GDM1 (cell line): ENCODE measurements at regions not wholly inside any gene's neighbourhood (a gene's known extent, or its start where the extent isn't known, plus 50 kb on each side); places are given as distances from the start of the nearest gene placed in this dataset.
"Not testable (repeated sequence)": the region's sequence is repeated elsewhere in the genome, so short reads cannot be mapped to it uniquely, and the experiment has no call there.

ENCODE experiments used
- DNase-seq: peaks from one replicate; lab custom pipeline; 2025; lab: John Stamatoyannopoulos, UW

DNA sequence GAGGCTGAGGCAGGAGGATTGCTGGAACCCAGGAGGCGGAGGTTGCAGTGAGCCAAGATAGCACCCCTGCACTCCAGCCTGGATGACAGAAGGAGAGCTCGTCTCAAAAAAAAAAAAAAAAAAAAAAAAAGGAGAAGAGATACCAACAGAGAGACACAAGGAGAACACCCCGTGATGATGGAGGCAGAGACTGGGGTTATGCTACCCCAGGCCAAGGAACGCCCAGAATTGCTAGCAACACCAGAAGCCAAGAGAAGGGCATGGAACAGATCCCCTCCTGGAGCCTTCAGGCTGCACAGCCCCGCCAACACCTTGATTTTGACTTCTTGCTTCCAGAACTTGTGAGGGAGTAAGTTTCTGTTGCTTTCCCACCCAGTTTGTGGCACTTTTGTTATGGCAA is 148.0 kb upstream of the FOXN3 start:
- DNase-seq: no peak

DNA sequence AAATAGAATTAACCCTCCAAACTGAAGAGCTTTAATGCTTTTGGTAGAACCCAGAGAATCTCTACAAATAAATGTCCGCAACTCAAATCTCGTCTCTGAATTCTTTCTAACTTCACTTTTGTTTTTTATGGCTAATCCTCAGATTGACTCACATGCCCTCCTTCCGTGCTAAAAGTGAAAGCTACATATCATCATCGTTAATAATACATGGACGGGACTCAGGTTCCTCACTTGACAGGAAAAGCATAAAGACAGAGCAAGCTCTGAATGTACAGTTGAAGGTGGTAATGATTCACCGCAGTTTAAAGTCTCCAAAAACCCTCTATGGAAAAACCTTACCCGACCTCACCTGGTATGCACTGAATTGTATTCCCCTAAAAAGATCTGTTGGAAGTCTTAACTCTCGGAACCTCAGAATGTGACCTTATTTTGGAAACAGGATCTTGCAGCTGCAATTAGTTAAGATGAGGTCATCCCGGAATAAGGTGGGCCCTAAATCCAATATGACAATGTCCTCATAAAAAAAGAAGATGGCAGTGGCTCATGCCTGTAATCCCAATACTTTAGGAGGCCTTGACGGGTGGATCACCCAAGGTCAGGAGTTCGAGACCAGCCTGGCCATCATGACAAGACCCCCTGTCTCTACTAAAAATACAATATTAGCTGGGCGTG is 147.4 kb upstream of the FOXN3 start:
- DNase-seq: no peak

DNA sequence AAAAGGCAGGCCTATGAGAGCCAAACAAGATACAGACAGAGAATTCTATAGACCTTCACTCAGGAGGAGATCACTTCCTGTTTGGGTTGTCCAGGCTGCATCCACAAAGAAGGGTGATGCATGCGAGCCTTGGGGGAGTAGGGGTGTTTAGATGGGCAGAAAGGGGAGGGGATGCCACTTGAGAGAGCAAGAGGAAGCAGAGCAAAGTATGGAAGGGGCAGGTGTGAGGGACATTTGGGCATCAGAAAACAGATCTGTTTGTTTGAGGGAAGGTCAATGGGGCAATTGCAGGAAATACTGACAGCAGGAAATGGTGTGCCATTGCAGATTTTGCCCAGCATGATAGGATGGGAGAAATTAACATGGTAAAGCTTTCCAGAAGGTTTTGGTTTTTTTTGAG is 146.4 kb upstream of the FOXN3 start:
- DNase-seq: no peak

DNA sequence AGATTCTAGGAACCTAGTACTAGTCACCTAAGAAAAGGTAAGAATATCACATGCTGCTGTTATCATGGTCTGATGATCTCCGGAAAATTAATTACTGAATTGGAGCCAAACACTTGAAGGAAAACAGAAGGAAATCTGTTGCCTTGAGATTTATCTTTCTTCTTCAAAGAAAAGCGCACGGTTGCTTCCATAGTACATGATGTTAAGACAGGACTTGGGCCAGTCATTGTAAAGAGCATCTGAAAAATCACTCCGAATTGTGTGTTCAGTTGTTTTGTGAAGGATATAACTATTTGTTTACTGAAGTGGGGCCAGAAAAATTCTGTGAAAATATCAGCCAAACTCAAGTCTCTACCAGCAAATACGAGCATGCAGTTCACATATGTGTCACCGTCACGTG is 134.9 kb upstream of the FOXN3 start:
- DNase-seq: no peak

DNA sequence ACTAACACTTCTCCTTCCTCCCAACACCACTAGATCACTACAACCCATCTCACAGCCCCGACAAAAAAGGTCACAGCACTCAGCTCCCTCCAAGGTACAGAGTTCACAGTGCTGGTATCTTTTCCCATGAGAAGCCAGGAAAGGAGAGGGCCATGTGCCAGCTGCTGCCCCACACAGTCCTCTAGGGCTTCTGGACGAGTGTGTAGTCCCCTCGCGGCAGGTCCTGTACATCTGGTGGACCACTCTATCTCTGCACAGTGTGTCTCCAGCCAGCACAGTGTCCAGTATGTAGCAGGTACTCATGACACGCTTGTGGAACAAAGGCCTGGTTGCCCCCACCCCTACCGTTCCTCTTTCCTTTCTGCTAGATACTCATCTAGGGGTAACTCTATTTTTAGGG is 134.4 kb upstream of the FOXN3 start:
- no peak for DNase-seq

DNA sequence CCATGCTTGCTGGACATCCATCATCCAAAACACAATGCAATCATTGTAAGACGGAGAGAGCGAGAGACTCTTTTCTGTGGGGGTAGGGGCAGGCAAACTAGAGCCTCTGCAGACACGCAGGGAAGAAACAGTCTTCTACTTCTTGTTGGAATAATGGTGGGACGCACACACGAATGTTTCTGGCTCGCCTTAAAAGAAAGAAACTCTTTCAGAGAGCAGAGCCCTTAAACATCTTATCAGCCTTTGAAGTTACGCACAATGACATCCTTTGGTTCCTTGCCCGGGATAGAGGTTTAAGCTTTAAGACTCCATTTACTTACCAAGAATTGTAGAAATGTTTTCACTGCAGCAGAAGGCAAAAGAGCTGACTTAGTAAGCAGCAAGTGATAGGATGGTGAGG is 133.8 kb upstream of the FOXN3 start:
- DNase-seq: no peak

DNA sequence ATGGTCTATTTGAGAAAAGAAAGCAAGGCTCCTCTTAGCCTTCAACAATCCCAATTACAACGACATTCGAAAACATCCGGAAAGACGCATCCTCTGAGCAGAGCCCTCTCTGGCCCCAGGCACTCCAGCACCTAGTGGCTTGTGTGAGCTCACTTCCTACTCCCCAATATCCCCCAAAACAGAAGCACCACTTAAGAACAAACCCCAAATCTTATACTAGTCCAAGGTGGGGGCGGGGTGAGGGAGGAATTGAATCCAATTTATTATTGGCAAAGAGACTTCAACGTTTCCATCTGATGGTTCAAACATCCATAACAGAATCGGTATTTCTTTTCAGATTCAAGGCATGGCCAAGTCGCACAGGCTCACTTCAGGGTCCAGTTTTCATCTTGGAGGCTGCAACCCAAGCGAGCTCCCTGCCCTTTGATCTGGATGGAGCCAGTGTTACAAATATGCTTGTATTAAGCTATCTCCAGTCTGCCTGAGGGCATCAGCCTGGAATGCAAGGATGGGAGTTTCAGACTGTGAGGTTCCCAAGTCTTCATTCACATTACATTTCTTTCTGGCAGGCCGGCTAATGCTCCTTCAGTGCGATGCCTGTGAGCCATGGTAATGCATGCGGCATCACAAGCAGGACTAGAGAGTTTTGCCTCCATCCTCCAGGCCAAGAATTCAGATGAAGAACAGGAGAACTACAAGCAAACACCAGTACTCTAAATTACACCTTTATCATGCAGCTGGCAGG is 132.5 kb upstream of the FOXN3 start:
- DNase-seq: no peak

DNA sequence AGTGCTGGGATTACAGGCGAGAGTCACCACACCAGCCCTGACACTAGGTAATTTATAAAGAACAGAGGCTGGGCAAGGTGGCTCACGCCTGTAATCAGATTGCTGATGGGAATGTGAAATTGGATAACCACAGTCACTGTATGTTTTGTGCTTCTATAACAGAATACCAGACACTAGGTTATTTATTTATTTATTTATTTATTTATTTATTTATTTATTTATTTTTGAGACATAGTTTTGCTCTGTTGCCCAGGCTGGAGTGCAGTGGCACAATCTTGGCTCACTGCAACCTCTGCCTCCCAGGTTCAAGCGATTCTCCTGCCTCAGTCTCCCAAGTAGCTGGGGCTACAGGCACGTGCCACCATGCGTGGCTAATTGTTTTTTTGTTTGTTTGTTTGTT is 130.0 kb upstream of the FOXN3 start:
- DNase-seq: not testable (repeated sequence)

DNA sequence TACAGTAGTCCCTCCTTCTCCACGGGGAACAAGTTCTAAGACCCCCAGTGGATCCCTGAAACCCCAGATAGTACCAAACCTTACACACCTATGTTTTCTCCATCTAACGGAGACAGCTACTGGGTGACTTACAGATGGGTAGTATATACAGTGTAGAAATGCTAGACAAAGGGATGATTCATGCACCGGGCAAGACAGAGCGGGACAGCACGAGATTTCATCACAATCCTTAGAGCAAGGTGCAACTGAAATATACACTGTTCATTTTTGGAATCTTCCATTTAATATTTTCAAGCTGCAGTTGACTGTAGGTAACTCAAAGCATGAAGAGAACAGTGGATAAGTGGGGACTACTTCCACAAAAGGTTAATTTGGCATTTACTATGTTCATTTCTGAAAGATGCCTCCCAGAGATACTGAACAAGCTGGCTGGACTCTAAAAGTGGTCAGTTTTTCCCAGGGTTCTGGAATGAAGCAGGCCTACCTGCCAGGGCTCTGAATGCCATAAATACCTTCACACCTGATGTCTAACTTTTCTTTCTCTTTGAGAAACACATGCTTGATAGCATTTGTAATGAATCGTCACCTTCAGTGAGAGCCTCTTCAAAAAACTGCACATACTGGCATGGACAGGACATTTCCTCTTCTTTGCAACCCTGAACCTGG is 127.7 kb upstream of the FOXN3 start:
- no peak for DNase-seq

DNA sequence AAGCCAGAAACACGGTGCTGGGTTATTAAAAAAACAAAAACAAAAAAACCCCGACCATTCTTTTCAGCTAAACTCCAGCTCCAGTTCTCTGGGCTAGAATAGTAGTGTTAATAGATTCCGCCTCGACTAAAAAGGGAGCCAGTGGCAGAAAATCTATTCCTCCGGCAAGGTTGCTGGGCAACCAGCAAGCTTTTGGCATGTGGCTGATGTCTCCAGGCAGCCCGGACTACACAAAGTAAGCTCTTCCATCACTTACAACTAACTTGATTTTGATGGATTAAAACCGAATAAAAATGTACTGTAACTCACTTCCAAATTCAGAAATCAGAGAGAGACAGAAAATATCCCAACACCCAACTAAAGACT is 126.4 kb upstream of the FOXN3 start:
- DNase-seq: no peak

DNA sequence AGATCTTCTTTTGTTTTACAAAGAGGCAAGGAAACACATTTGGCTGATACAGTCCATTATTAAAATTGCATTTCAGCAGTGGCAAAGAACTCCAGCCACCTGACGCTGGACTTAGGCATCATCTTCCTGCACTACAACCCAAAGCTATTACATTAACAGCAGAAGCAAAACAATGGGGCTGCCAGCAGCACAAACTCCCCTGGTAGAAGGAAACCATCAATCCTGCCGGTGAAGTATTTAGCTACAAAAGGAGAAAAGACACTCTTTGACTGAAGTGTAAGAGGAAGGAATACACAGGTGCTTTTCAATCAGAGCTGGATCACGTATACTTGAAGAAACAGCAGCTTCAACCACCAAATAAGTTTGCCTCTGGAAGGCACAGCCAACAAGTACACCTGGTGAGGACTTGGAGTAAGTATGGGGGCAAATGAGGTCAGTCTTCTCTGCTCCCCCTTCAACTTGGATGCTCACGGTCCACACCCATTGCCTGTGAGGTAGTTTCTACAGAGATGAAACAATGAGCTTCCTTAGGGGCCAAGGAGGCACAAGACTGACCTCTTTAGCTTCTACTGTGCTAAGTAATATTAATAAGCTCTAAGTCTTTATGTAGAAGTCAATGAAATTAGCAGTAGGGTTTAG is 125.9 kb upstream of the FOXN3 start:
- no peak for DNase-seq

DNA sequence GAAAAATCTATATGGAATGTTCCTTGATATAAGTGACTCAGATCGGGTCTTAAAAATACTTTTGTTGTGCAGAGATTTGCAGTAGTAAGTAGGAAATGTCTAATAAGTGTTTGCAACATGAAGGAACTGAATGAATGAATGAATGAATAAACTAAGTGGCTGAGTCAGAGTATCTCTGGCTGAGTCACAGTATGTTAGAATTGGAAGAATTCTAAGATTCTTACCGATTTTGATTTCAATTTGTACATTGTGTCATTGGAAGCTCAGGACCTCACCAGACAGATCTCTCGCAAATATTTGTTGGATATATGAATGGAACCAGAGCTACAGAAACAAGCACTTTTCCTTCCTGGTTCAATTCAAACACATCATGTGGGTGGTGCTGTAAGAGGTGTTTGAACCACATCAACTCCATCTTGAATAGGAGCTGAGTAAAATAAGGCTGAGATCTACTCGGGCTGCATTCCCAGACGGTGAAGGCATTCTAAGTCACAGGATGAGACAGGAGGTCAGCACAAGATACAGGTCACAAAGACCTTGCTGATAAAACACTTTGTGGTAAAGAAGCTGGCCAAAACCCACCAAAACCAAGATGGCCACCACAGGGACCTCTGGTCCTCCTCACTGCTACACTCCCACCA is 123.9 kb upstream of the FOXN3 start:
- no peak for DNase-seq

DNA sequence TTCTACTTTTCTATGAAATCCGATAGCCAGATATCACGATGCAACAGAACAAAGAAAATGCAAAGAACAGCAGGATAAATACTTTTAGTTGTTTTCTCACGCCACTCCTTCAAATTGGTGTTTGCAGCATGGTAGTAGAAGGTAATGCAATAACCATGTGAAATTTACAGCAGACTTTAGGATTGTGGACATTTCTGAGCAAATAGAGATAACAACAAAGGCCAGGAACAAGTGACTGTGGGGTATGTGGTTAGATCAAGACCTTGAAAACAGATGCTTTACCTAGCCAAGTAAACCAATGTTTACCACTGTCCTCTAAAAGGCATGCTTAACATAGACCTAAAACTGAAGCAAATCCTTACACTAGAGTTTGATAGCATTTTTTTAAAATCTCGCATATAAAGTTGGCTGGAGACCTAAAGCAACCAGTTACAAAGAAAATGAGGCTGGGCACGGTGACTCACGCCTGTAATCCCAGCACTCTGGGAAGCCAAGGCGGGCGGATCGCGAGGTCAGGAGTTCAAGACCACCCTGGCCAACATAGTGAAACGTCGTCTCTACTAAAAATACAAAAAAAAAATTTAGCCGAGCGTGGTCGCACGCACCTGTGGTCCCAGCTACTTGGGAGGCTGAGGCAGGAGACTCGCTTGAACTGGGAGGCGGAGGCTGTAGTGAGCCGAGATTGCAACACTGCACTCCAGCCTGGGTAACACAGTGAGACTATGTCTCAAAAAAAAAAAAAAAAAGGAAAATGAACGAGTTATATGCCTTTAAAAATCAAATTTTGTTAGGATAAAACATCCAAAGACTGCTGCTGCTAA is 123.2 kb upstream of the FOXN3 start:
- DNase-seq: no peak

DNA sequence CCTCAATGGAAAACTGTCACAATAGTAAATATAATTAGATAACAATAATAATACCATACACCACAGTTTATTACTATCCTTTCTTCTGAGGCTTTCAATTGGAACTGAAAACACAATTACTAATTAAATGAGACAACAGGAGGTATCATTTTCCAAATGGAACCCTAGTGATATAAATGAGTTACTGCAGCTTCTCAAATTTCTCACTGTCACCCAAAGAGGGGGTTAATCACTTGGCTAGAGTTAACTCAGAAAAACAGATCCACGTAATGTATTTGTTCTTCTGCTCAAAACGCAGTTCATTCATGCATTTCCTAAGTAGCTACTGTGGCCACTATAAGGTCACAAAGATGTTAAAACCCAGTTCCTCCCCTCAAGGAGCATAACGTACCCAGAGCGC is 120.9 kb upstream of the FOXN3 start:
- DNase-seq: no peak

DNA sequence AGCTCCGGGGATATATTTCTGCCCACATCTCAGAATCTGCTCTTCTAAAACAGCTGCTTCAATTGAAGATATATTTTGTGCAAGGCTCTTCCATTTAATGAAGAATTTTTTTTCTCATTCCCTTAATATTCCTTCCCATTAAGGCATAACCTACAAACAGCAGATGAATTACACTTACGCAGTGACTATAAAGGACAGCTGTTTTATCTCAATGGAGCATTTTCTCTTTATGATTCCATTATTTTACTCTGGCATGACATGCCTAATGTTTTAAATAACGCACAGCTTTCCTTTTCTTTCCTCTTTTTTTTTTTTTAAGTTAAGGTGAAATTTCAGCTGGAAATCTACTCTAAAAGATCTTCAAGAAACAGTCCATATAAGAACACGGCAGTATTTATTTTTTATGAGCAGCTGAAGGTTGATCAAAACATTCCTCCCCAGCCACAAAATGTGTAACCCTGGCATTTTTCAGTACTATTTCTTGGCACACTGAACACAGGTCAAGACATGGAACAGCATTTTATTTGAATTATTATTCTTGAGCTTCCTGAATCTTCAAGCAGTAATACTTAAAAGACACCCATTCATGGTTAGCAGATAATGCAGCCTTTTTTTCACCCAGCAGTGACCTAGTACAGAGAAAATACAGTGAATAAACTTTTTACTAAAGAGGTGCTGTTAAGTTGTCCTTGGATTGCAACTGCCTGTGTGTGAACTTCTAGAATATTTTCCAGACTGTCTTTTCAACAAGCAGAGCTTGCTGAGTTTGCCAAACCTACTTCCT is 118.1 kb upstream of the FOXN3 start:
- no peak for DNase-seq

DNA sequence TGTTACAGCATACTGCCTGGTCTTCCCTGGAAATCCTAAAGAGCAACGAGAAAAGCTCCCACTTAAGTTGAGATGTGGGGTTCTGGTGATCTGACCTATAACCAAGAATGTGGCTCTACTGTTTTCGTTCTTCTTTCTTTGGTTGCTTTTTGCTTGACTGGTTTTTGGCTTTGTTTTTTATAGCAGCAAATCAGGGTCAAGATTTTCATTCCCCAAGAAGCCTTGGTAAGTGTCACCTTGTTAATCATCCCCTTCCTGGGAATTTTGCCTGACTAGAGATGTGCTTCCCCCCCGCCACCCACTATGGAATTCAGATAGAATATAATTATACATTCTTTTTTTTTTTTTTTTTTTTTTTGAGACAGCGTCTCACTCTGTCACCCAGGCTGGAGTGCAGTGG is 116.7 kb upstream of the FOXN3 start:
- DNase-seq: no peak

DNA sequence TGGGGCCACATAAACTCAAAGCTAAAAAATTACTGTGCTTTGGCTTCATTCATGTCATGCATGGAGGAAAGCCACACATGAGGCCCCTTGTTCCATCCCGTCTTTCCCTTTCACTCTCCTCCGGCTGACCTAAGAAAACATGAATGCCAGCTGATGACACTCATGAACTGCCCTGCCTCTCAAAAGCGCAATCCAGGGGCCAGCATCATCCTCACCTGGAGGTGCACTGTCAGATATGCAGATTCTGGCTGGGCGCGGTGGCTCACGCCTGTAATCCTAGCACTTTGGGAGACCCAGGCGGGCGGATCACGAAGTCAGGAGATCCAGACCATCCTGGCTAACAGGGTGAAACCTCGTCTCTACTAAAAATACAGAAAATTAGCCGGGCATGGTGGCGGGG is 116.1 kb upstream of the FOXN3 start:
- no peak for DNase-seq

DNA sequence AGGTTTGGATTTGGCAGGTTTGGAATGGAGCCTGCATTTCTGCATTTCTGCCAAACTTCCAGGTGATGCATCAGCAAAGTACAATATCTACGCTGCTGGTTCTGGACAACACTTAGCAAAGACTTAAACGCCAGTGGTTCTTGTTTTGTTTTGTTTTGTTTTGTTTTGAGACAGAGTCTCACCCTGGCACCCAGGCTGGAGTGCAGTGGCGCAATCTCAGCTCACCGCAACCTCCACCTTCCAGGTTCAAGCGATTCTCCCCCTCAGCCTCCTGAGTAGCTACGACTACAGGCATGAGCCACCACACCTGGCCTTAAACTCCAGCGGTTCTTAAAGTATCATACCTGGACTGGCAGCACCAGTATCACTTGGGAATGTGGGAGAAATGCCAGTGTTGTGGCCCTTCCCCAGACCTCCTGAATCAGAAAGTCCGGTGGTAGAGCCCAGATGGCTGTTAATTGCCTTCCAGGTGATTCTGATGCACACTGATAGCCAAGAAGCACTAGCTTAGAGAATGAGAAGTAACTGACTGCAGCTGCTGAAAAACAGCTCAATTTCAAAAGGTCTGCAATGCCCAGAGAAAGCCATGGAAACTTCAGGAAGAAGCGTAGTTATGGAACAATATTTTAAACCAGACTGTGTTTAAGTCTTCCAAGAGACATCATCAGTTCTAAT is 114.8 kb upstream of the FOXN3 start:
- no peak for DNase-seq

DNA sequence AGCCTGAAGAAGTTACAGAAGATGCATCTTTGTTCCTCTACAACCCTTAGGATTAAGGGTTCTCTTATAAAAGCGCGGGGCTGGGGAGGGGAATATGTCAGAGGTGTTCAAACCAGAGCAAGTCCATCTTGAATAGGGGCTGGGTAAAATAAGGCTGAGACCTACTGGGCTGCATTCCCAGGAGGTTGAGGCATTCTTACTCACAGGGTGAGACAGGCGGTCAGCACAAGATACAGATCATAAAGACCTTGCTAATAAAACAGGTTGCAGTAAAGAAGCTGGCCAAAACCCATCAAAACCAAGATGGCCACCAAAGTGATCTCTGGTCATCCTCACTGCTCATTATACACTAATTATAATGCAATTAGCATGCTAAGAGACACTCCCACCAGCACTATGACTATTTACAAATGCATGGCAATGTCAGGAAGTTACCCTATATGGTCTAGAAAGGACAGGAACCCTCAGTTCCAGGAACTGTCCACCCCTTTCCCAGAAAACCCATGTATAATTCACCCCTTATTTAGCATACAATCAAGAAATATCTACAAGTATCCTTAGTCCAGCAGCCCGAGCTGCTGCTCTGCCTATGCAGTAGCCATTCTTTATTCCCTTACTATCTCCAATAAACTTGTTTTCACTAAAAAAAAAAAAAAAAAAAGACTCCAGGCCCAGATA is 108.1 kb upstream of the FOXN3 start:
- DNase-seq: no peak

DNA sequence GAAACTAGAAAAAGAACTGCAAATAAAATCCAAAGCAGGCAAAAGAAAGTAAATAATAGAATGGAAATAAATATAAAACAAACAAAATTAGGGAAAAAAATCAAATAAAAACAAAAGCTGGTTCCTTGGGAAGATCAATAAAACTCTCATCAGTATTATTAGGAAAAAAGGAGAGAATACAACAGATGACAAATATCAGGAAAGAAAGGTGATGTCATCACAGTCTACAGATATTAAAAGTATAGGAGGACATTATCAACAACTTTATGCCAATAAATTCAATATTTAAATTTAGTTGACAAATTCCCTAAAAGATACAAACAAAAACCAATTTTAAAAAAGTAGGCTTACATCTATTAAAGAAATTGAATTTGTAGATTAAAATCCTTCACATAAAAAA is 107.4 kb upstream of the FOXN3 start:
- DNase-seq: no peak
